ENCODE measurements at regions not wholly inside any gene's neighbourhood (a gene's known extent, or its start where the extent isn't known, plus 50 kb on each side); places are given as distances from the start of the nearest gene placed in this dataset.

GRCh38 chr18:42333558-42333957, 378.5 kb downstream of the PIK3C3 start:
- TF ChIP-seq CTCF (IDR thresholded peaks at IDR 0.05) (no peak), EZH2 (IDR thresholded peaks at IDR 0.05) (no peak)

Data from neural progenitor cell (in vitro differentiated cells).